ENCODE measurements at regions not wholly inside any gene's neighbourhood (a gene's known extent, or its start where the extent isn't known, plus 50 kb on each side); places are given as distances from the start of the nearest gene placed in this dataset.

- no peak for TF ChIP-seq TEAD4 (IDR thresholded peaks at IDR 0.05)
- no peak for TF ChIP-seq RAD21 (IDR thresholded peaks at IDR 0.05; ENCODE audit: low read depth)
- TF ChIP-seq EP300 (IDR thresholded peaks at IDR 0.05; ENCODE audit: borderline replicate concordance): no peak
- no peak for TF ChIP-seq USF1 (IDR thresholded peaks at IDR 0.05)
- TF ChIP-seq TAF1 (IDR thresholded peaks at IDR 0.05; ENCODE audit: low read depth): no peak
- no peak for TF ChIP-seq CEBPB (IDR thresholded peaks at IDR 0.05)
- TF ChIP-seq NFIC (IDR thresholded peaks at IDR 0.05): no peak
- no peak for TF ChIP-seq EGR1 (IDR thresholded peaks at IDR 0.05)
- TF ChIP-seq CREB1 (IDR thresholded peaks at IDR 0.05; ENCODE audit: low read depth): no peak
- TF ChIP-seq ZBTB7A (IDR thresholded peaks at IDR 0.05; ENCODE audit: low read depth): no peak
- TF ChIP-seq FOXM1 (IDR thresholded peaks at IDR 0.05; ENCODE audit: borderline replicate concordance, low read depth): no peak
- no peak for TF ChIP-seq TCF12 (IDR thresholded peaks at IDR 0.05; ENCODE audit: low read depth)
- no peak for TF ChIP-seq REST (IDR thresholded peaks at IDR 0.05; ENCODE audit: low read depth)
Observed at GRCh38 chr5:17357504-17357903, 140.1 kb downstream of the BASP1 start.

GRCh38 chr5:17358031-17358430 is 140.0 kb upstream of the TAF11L2 start:
- TF ChIP-seq MAX (IDR thresholded peaks at IDR 0.05): no peak
- TF ChIP-seq TCF12 (IDR thresholded peaks at IDR 0.05; ENCODE audit: low read depth): no peak
- no peak for TF ChIP-seq RAD21 (IDR thresholded peaks at IDR 0.05; ENCODE audit: low read depth)
- TF ChIP-seq NFIC (IDR thresholded peaks at IDR 0.05): no peak
- no peak for TF ChIP-seq CREB1 (IDR thresholded peaks at IDR 0.05; ENCODE audit: low read depth)
- TF ChIP-seq CEBPB (IDR thresholded peaks at IDR 0.05): no peak
- TF ChIP-seq EGR1 (IDR thresholded peaks at IDR 0.05): no peak
- TF ChIP-seq EP300 (IDR thresholded peaks at IDR 0.05; ENCODE audit: borderline replicate concordance): no peak
- TF ChIP-seq FOXM1 (IDR thresholded peaks at IDR 0.05; ENCODE audit: borderline replicate concordance, low read depth): no peak
- TF ChIP-seq ZBTB7A (IDR thresholded peaks at IDR 0.05; ENCODE audit: low read depth): no peak
- no peak for TF ChIP-seq TEAD4 (IDR thresholded peaks at IDR 0.05)
- TF ChIP-seq TAF1 (IDR thresholded peaks at IDR 0.05; ENCODE audit: low read depth): no peak
- TF ChIP-seq REST (IDR thresholded peaks at IDR 0.05; ENCODE audit: low read depth): no peak
- TF ChIP-seq USF1 (IDR thresholded peaks at IDR 0.05): no peak
- no peak for TF ChIP-seq YY1 (IDR thresholded peaks at IDR 0.05; ENCODE audit: low read depth)

- TF ChIP-seq CREB1 (IDR thresholded peaks at IDR 0.05; ENCODE audit: low read depth): no peak
- TF ChIP-seq TEAD4 (IDR thresholded peaks at IDR 0.05): no peak
- TF ChIP-seq FOXM1 (IDR thresholded peaks at IDR 0.05; ENCODE audit: borderline replicate concordance, low read depth): no peak
- TF ChIP-seq USF1 (IDR thresholded peaks at IDR 0.05): no peak
- TF ChIP-seq TAF1 (IDR thresholded peaks at IDR 0.05; ENCODE audit: low read depth): no peak
- no peak for TF ChIP-seq CEBPB (IDR thresholded peaks at IDR 0.05)
- no peak for TF ChIP-seq TCF12 (IDR thresholded peaks at IDR 0.05; ENCODE audit: low read depth)
- no peak for TF ChIP-seq MAX (IDR thresholded peaks at IDR 0.05)
- no peak for TF ChIP-seq REST (IDR thresholded peaks at IDR 0.05; ENCODE audit: low read depth)
- no peak for TF ChIP-seq EP300 (IDR thresholded peaks at IDR 0.05; ENCODE audit: borderline replicate concordance)
- TF ChIP-seq ZBTB7A (IDR thresholded peaks at IDR 0.05; ENCODE audit: low read depth): no peak
- no peak for TF ChIP-seq NFIC (IDR thresholded peaks at IDR 0.05)
- no peak for TF ChIP-seq RAD21 (IDR thresholded peaks at IDR 0.05; ENCODE audit: low read depth)
- TF ChIP-seq EGR1 (IDR thresholded peaks at IDR 0.05): no peak
- TF ChIP-seq YY1 (IDR thresholded peaks at IDR 0.05; ENCODE audit: low read depth): no peak
Observed at GRCh38 chr5:17359451-17360011, 138.5 kb upstream of the TAF11L2 start.

GRCh38 chr5:17360879-17361278 is 137.2 kb upstream of the TAF11L2 start:
- TF ChIP-seq ZBTB7A (IDR thresholded peaks at IDR 0.05; ENCODE audit: low read depth) (no peak), EGR1 (IDR thresholded peaks at IDR 0.05) (no peak), YY1 (IDR thresholded peaks at IDR 0.05; ENCODE audit: low read depth) (0 out of 2 replicates have a peak, but pooled peaks have one; percentile 34), TCF12 (IDR thresholded peaks at IDR 0.05; ENCODE audit: low read depth) (no peak), CREB1 (IDR thresholded peaks at IDR 0.05; ENCODE audit: low read depth) (no peak), FOXM1 (IDR thresholded peaks at IDR 0.05; ENCODE audit: borderline replicate concordance, low read depth) (no peak), TAF1 (IDR thresholded peaks at IDR 0.05; ENCODE audit: low read depth) (no peak)

Data from Ishikawa (cell line).